Hippocampal formation (tissue), 2 donors: ENCODE measurements at regions not wholly inside any gene's neighbourhood (a gene's known extent, or its start where the extent isn't known, plus 50 kb on each side); places are given as distances from the start of the nearest gene placed in this dataset.
"Not testable (repeated sequence)": the region's sequence is repeated elsewhere in the genome, so short reads cannot be mapped to it uniquely, and the experiment has no call there.

Source experiments
- DNase-seq, 2 donors: peaks; one replicate each; lab custom pipeline; 2025; lab: John Stamatoyannopoulos, UW

DNA sequence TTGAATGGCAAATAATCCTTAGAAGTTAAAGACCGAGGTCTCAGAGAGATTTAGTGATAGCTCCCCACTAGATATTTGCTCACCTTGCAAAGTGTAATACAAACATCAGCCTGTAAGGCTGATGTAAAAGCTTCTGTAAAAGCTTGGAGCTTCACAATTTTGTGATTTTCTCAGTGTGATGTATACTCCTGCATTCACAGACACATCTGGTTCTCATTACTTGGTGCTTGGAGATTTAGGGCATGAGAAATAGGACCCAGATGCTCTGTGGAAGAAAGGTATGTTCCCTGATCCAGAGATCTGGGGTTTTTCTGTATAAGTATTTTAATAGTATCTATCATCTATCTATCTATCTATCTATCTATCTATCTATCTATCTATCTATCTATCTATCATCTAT lies 1664.3 kb downstream of the C4orf33 start:
- DNase-seq: no peak

DNA sequence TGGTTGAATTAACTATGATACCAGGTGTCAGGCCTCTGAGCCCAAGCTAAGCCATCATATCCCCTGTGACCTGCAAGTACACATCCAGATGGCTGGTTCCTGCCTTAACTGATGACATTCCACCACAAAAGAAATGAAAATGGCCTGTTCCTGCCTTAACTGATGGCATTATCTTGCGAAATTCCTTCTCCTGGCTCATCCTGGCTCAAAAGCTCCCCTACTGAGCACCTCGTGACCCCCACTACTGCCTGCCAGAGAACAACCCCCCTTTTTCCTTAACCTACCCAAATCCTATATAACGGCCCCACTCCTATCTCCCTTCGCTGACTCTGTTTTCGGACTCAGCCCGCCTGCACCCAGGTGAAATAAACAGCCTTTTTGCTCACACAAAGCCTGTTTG lies 1671.4 kb downstream of the C4orf33 start:
- DNase-seq: not testable (repeated sequence)

DNA sequence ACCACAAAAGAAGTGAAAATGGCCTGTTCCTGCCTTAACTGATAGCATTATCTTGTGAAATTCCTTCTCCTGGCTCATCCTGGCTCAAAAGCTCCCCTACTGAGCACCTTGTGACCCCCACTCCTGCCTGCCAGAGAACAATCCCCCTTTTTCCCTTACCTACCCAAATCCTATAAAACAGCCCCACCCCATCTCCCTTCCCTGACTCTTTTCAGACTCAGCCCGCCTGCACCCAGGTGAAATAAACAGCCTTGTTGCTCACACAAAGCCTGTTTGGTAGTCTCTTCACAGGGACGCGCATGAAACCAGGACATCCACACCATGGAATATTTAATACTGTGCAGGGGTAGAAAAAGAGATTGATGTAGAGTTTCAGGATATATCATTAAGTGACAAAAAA lies 1677.0 kb downstream of the C4orf33 start:
- not testable (repeated sequence) for DNase-seq

DNA sequence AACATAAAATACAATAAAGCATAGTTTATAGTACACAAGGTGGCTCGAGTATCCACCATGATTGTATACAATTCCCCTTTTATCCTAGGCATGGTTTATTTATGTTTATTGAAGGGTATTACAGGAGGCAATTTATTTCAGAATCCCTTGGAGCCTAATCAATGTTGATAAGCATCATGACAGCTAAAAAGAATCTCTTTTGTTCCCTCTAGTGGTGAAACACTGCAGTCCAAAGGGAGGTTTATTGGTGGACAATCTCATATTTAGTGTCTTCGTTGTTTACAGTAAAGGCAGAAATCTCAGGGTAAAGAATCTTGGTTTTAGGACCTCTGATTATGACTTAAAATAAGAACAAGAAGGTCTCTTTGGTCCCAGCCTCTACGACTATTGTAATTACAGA lies 1712.5 kb downstream of the C4orf33 start:
- DNase-seq: peak in 1 of 2 donors; percentile 4

DNA sequence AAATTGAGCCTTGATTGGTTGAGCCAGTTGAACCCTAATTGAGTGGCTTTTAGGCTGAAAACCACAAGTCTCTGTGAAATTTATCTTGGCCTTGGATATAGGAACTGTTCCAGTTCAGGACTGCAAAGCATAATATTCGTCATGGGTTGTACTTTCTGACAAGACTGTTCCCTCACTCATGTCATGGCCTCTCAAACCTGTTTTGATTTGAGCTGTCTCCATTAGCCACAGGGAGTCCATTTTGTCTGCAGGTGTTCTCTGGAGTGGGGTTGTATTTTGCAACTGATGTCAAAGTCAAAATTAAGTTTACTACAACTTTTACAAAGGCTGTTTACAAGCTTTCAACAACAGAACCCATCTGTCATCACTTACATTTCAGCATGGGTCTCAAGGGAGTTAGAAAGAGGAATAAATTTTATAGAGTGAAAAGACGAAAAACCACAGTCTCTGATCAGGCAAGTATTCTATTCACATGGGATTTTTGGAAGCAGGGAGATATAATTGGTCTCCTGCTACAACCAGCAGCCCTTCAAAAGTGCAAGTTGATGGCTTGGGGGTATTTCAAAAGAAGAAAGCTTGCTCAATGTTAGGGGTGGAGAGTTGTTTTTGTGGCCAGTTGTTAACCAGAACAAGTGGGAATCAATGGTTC lies 1716.3 kb downstream of the C4orf33 start:
- no peak for DNase-seq

DNA sequence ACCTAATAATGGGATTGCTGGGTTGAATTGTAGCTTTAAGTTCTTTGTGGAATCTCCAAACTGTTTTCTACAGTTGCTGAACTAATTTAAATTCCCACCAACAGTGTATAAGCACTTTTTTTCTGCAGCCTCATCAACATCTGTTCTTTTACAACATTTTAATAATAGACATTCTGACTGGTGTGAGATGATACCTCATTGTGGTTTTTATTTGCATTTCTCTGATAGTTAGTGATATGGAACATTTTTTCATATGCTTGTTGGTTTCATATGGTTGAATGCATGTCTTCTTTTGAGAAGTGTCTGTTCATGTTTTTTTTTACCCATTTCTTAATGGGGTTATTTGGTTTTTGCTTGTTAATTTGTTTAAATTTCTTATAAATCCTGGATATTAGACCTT lies 1718.9 kb downstream of the C4orf33 start:
- DNase-seq: no peak

DNA sequence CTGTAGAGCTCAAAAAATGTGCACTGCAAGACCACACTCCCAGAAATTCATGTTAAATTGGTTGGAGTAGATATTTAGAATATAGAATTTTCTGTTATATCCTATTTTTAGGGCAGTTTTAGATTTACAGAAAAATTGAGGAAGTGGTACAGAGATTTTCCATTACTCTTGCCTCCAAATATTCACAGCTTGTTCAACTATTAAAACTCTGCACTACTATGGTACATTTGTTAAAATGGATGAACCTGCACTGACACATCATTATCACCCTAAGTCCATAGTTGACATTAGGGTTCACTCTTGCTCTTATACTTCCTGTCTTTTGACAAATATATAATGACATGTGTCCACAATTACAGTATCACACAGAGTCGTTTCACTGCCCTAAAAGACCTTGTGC lies 1724.5 kb downstream of the C4orf33 start:
- no peak for DNase-seq

DNA sequence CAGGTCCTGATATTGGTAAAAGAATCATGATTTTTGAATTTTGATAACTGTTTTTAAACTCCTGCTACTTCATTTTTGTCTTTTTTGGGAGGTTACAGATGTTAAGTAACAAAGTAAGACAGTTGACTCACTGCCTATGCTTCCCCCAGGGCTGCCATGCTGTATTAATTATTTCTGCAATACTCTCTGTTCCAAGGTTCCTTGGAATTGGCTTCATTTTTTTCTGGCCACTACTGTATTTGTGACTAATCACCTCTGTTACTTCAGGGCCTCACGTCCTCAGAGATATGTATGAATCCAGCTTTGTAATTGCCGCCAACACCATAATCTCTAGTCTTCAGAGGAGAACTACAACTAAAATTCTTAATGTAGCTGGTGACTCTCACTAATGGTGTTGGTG lies 1729.3 kb downstream of the C4orf33 start:
- DNase-seq: no peak

DNA sequence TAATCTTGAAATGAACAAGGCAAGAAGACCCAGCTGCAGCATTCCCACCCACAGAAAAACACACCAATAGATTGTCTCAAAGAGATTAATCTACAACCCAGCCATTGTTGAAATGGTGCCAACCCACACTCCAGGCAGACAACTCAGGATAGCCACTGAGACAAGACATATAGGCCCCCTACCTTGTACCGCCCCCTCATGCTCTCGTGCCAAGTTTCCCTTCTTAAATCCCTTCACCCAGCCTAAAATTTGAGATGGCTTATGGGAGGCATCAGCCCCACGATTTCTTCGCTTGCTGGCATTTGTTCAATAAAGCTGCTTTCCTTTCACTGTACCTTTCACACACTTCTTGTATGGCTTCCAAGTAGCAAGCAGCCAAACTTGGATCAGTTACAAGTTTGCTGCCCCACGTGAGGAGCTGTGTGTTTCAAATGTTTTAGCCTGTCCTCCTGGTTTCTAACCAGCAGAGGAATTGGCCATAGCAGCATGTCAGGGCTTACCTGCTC lies 1754.1 kb downstream of the C4orf33 start:
- no peak for DNase-seq

DNA sequence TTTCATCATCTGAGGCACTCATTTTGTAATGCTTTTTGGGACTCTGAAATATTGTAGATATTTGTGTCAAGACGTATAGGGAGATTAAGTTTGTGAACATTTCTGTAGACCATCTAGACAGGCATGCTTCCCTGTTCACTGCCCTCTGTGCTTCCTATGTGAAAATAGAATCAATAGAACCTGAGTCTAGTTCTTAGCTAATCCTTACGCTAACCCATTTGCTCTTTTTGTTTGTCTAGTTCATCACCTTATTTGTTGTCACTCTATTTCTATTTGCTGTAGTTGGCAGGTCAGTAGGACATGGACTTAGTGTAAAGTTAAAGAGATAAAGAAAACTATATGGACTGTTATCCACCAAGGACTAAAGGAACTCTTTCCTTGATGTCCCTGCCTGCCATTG lies 1755.2 kb downstream of the C4orf33 start:
- no peak for DNase-seq

DNA sequence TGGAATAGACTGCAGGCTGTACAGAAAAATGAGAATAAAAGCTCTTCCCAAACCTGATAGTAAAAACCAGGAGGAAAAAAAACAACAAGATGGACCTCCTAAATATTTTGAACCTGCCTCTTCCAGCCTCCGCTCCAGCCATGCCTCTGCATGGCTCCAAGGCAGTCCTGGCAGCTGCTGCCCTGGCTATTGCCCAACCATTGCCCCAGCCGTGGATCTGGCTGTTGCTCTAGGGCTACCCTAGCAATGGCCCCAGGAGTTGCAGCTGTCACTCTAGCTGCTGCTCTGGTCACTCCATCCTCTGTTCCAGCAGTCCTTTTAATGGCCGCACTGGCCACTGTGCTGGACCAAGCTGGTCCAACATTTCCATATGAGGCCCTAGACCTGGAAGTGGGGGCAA lies 1756.0 kb downstream of the C4orf33 start:
- DNase-seq: no peak

DNA sequence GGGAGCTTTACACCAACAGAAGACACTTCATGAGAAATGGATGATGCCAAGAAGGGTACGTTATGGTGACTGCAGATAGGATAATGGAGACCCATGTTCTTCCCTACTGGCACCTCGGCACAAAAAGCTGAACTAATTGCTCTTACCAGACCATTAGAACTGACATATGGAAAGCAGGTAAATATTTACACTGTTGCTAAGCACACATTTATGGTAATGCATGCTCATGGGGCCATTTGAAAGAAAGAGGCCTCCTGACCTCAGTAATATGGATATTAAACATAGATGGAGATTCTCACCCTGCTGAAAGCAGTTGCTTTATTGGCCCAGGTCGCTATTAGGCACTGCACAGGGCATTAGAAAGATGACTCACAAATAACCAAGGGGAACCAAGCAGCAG lies 1759.6 kb downstream of the C4orf33 start:
- no peak for DNase-seq

DNA sequence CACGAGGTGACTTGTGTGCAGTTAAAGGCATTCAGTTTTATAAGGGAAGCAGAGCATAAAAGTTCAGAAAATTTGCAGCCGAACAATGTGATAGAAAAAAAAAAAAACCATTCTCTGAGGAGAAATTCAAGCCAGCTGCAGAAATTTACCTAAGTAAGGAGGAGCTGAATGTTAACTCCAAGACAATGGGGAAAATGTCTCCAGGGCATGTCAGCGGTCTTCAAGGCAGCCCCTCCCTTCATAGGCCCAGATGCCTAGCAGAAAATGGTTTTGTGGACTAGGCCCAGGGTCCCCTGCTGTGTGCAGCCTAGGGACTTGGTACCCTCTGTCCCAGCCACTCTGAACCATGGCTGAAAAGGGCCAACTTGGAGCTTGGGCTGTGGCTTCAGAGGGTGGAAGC lies 1764.0 kb downstream of the C4orf33 start:
- DNase-seq: no peak

DNA sequence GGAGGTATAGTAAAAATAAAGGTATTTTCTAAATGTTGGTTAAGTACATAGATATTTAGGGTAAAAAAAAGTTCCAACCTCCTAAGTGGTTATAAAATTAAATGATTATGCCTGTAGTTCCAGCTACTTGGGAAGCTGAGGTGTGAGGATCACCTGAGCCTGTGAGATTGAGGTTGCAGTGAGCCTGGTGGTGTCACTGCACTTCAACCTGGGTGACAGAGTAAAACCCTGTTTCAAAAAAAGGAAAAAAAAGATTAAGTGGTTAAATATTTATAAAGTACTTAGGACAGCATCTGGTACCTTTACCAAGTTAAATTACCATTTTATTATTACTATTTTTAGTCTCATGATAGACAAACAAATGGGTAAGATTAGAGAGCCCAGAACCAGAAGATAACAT lies 1801.0 kb downstream of the C4orf33 start:
- DNase-seq: no peak

DNA sequence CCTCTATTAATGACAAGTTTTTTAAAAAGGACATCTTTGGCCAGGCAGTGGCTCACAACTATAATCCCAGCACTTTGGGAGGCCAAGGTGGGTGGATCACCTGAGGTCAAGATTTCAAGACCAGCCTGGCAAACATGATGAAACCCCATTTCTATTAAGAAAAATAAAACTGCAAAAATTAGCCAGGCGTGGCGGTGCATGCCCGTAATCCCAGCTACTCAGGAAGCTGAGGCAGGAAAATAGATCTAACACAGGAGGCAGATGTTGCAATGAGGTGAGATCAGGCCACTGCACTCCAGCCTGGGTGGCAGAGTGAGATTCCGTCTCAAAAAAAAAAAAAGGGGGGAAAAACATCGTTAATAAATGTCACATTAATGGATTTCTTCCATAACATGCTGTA lies 1805.4 kb downstream of the C4orf33 start:
- no peak for DNase-seq

DNA sequence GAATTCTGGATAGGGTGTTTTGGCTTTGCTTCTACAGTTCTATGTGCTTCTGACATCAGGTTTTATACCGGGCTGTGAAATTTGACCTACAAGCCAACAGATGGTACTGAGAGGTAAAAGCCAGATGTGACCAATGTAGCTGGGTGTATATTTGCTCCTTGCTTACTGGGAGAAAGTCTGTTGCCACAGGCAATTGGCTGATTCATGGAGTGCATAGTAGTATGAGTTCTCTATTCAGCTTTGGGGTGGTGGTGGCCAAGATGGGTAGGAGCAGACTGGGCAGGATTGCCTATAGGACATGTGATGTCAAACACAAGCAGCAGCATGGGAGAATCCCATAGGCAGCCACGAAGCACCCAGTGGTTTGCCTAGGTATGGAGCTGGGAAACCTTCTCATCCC lies 1827.0 kb downstream of the C4orf33 start:
- no peak for DNase-seq

DNA sequence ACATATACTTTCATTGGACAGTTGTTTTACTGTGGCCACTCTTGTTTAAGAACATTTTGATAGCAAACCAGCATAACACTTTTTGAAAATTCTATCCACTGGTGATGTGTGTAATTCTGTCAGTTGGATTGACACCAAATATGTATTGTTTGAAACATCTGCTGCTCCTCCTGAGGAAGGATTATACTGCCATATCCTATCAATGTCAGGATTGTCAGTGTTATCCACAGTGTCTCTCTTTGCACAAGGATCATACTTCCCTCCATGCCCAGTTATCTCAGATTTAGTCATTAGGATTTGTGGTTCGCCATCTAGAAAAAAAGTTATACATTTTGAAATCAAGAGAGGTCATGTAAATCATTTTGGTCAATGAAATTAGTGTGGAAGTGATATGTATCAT lies 1859.6 kb downstream of the C4orf33 start:
- DNase-seq: no peak

DNA sequence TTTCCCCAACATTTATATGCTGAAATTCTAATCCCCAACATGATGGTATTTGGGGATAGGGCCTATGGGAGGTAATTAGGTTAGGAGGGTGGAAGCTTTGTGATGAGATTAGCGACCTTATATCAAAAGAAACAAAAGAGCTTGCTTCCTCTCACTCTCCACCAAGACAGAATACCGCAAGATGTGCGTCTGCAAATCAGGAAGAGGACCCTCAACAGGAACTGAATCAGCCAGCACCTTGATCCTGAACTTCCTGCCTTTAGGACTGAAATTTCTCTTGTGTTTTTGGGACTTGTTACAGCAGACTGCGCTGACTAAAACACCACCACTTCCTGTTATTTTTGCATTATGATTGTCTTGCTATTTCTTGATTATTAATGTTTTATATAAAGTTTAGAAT lies 1889.4 kb downstream of the C4orf33 start:
- DNase-seq: no peak

DNA sequence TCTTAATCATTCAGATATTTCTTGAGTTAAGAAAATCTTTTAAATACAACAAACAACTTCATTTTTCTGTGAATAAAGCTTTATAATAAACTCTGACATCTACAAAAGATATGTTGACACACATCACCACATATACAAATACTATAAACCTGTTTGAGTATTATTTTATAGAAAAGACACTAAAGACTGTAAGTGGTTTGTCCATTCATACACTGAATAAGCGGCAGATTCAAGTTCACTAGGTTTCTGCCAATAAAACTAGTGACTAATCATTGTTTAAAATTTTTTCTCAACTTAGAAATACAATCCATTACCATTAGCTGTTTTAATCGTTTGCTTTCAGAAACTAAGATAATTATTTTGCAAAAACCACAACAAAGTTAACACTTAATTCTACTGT lies 1900.0 kb downstream of the C4orf33 start:
- DNase-seq: no peak

DNA sequence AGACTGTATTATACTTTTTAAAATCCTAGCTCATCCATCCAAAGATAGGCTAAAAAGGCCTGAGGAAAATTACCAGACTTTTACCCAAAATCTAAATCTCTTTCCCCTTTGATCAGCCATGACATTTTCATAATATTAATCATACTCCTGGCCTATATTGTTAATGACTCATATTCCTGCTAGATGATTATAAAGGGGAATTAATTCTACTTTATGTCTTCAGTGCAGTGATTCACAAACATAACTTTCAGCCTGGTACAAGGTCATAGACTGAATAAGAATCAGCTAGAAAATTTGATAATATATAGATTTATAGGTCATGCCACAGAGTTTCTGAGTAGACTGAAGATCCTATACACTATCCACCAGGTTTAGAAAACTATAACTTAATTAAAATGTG lies 1905.4 kb downstream of the C4orf33 start:
- no peak for DNase-seq

DNA sequence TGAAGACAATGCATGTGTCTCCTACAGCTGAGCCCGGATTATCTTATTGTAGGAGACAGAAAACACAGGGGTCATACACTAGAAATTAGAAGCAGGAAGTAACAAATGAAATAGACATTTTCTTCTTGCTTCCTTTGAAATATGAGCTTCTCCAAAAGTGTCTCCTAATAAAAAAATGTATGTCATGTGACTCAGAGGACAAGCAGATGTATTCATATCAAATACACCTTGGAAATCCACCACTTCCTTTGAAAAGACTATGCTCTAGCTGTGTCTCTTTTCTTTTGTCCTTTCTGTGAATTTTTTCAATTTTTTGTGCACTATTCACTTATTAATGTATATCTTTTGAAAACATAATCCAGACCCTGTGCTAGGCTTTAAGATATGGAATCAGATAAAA lies 1906.2 kb downstream of the C4orf33 start:
- no peak for DNase-seq

DNA sequence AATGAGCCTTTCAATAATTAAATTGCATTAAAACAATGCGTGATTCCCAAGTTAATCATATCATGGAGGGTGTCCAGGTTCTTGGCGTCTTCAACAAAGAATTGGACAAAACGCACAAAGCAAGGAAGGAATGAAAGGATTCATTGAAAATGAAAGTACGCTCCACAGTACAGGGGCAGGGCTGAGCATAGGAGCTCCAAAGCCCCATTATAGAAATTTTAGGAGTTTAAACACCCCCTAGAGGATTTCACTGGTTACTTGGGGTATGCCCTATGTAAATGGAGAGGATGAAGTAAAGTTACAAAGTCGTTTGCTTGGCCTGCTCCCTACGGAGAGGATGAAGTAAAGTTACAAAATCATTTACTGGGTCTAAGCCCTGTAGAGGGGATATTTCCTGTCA lies 1910.4 kb downstream of the C4orf33 start:
- no peak for DNase-seq

DNA sequence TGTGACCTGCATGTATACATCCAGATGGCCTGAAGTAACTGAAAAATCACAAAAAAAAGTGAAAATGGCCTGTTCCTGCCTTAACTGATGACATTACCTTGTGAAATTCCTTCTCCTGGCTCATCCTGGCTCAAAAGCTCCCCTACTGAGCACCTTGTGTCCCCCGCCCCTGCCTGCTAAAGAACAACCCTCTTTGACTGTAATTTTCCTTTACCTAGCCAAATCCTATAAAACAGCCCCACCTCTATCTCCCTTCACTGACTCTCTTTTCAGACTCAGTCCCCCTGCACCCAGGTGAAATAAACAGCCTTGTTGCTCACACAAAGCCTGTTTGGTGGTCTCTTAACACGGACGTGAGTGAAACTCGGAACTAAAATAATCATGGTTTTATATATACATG lies 1916.0 kb downstream of the C4orf33 start:
- not testable (repeated sequence) for DNase-seq

DNA sequence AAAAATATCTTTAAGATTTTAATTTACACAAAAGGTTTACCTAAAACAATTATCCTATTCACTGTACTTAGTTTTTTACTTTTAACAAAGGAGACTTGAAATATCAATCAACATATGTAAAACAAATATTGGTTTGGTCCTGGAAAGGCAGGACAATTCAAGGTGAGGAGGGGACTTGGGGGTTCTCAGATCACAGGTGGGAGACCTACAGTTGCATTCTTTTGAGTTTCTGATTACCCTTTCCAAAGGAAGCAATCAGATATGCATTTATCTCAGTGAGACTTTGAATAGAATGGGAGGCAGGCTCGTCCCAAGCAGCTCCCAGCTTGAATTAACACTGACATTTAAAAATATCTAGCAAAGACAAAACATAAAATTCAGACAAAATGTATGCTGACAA lies 1917.3 kb downstream of the C4orf33 start:
- no peak for DNase-seq
